ENCODE measurements at regions not wholly inside any gene's neighbourhood (a gene's known extent, or its start where the extent isn't known, plus 50 kb on each side); places are given as distances from the start of the nearest gene placed in this dataset.

GRCh38 chr15:39451121-39451688, 129.7 kb upstream of the THBS1 start:
- DNase-seq (ENCODE audit: insufficient read length, low spot score), result no peak
- no peak for FAIRE-seq

- FAIRE-seq (no peak), DNase-seq (ENCODE audit: insufficient read length, low spot score) (no peak)
Observed at GRCh38 chr15:39451871-39452270, 129.0 kb upstream of the THBS1 start.

DNA sequence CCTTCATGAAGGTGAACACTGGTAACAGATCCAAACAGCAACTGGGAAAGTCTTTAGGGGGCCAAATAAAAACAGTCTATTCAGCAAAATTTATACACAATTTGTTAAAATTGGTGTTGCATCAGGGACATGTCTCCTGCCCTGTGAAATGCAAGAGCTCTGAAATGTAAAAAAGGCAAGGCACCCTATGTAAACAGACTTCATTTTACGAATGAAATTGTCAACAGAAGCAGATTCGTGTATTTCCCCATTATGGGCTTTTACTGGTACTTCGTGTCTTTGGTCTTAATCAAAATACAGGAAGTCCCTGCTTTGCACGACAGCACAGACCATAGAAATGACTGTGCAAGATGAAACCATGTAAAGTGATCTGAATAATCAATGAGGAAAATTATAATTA, 127.3 kb upstream of the THBS1 start:
- DNase-seq (ENCODE audit: insufficient read length, low spot score) (no peak), FAIRE-seq (no peak)

GRCh38 chr15:39454189-39454986, 126.5 kb upstream of the THBS1 start:
- no peak for FAIRE-seq
- DNase-seq (ENCODE audit: insufficient read length, low spot score), result no peak

DNA sequence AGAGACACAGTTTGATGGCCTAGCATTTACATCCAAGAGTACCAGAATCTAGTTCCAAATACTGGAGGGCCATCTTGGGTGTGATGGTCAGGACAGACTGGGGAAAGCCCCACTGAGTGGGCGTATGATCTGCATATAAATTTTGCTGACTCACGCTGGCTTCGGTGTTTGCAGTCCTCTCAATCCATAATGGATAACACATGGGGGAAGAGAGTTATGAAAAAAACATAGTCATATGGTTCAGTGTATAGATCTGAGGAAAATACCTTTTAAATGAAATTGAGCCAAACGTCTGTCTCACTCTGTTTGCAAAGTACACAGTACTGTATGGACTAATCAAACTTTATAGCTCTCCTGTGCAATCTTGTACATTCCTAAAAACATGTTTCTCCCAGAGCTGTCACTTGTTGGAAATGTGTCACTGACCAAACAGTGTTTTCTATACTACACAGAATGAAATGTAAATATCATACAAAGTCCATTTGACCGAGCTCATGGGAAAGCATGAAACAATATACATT, 125.3 kb upstream of the THBS1 start:
- DNase-seq (ENCODE audit: insufficient read length, low spot score) (no peak), FAIRE-seq (no peak)

GRCh38 chr15:39456159-39456558, 124.7 kb upstream of the THBS1 start:
- no peak for FAIRE-seq
- no peak for DNase-seq (ENCODE audit: insufficient read length, low spot score)

DNA sequence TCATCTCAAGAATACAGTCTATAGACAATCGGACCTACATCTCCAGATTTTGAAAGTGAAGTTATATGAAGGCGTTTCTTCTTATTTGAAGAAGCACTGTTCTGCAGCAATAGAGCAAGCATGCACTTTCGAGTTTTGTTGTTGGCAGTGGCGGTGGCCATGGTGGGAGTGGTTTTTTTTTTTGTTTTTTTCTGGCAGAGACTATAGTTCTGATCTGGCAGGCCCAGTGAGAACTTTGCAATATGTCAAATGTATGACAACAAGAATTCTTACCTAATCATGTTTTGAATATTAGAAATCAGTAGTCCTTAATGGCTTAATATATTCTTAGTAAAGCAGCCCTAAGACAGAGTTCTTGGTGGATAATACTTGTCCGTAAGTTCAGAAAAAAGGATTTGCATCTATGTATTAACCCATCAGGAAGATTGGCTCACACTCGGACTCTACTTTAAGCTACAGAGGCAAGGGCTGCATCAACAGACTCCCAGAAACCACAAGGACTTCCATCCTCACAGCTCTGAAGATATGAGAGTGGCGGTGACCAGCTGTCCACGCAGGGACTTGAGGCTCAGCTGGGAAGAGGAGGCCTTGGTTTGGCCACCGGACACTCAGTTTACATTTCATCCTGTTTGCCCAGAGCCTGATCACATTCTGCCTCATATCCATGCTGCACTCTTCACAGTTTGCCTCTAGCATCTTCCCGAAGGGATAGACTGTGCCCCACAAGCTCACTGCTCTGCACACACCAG, 124.1 kb upstream of the THBS1 start:
- FAIRE-seq (no peak), DNase-seq (ENCODE audit: insufficient read length, low spot score) (no peak)

- FAIRE-seq, result no peak
- DNase-seq (ENCODE audit: insufficient read length, low spot score), result no peak
Observed at GRCh38 chr15:39458131-39458530, 122.7 kb upstream of the THBS1 start.

- no peak for FAIRE-seq
Observed at GRCh38 chr15:39459548-39459947, 121.3 kb upstream of the THBS1 start.

GRCh38 chr15:39460748-39461147, 120.1 kb upstream of the THBS1 start:
- FAIRE-seq, result no peak
- DNase-seq (ENCODE audit: insufficient read length, low spot score), result no peak

More at GRCh38 chr15:39459548-39459947, 121.3 kb upstream of the THBS1 start:
- DNase-seq (ENCODE audit: insufficient read length, low spot score), result no peak

DNA sequence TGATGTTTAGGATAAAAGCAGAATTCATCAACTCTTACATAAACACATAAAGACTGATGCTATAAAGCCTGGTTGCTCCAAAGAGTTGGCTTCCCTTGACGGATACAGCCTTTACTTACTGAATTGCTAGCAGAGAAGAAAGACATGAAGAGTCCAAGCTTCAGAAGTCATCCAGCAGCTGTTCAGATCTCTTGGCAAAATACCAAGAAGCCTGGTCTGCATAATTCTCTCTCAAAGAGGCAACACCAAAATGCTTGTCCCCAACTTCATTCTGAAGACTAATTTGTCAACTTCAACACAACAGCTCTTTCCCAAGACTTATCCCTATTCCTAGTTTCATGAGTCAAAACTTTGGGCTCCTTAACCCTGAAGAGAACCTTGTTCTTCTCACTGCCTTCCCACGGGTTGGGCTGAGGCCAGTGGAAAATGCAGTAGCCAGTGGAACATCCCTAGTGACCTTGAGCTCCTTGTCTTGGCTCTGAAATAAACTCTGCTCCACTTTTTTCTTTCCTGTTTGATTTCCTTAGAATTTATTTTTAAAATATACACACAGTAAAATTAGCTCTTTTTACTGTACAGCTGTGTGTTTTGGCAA, 119.2 kb upstream of the THBS1 start:
- DNase-seq (ENCODE audit: insufficient read length, low spot score) (no peak), FAIRE-seq (no peak)

DNA sequence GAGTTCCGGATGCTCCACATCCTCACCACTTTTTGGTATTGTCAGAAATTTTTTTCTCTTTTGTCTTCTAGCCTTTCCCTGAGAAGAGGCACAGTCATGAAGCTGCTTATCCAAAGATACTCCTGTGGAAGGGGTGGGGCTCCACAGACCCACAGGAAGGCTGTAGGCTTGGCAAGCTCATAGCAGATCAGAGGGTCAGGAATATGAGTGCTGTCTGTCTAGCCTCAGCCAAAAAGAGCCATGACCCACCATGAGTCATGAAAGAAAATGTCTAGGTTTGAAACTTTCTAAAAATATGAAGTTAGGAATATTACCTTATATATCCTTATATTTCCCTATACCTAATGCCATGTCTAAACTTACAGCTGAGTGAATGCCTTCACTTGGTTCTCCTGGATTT, 118.2 kb upstream of the THBS1 start:
- FAIRE-seq (no peak), DNase-seq (ENCODE audit: insufficient read length, low spot score) (no peak)

DNA sequence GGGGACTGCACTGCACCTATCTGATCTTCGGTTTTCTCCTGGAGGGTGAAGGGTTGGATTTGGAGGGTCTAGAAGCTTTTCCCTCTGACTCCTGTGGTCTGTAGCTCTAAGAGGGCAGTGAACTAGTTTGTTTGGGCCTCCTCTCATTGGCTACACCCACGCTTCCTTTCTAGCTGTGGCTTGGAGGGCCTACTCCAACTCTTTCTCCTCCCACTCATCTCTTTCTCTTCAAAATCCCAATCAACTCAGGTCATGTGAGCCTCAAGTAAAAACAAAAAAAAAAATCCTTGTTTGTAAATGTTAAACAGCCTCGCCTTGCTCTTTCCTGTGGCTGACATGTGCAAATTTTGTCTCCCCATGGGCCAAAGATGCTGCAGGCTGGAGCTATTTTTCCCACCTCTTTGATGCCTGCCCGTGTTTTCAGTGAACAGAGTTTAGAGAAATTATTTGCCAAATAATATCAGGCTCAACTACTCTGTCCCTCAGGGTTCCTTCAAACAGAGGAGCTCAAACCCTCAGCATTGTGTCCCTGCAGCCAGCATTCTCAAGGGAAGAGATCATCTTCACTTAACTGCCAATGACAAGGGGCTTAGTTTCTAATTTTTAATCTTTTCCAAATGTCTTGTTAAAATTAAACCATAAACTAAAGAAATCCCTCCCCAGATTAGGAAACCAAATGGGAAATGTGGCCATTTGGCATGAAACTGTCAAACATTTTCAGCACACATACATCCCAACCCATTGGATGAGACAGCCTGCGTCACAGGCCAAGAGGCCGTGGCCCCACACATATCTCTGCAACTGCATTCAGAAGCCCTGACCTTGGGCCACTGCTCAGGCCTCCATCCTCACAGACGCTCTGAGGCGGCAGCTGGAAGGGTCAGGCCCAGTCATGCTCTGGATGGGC, 114.8 kb upstream of the THBS1 start:
- FAIRE-seq, result no peak

DNA sequence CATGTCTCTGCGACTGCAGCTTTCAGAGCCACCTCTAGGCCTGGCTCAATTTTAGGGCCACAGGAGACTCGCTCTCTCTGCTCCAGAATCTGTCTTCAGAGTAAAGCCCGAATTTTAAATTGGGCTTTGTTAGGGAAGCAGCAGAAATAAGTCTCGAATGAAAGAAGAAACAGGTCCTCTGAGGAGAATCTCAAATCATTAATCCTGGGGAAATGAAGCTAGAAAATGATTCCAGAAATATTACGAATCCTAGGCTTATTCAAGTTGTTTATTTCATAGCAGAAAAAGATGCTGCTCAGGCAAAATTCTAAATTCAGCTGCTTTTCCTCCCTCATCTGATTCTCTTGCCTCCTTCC, 114.2 kb upstream of the THBS1 start:
- DNase-seq (ENCODE audit: insufficient read length, low spot score), result no peak
- no peak for FAIRE-seq

More for the DNA sequence above, 114.8 kb upstream of the THBS1 start:
- no peak for DNase-seq (ENCODE audit: insufficient read length, low spot score)

DNA sequence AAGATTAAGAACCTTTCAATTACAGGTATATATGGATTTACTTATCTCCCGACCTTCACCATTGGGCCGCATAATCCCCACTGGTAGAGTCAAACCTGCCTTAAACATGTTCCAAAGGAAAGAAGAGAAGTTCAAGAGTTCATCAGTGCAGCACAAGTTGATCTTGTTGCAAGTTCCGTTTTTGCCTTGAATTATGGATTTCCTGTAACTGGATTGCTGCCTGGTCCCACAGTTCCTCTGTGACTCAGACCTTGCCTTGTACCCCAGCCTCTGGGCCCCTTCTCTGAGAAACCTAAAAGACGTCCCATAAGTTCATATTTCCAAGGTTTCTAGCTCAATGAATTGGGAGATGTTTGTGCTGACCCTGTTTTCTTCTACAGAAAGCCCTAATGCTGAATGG, 112.5 kb upstream of the THBS1 start:
- FAIRE-seq, result no peak

GRCh38 chr15:39468828-39469227, 112.1 kb upstream of the THBS1 start:
- FAIRE-seq (no peak), DNase-seq (ENCODE audit: insufficient read length, low spot score) (no peak)

More for the DNA sequence above, 112.5 kb upstream of the THBS1 start:
- no peak for DNase-seq (ENCODE audit: insufficient read length, low spot score)

DNA sequence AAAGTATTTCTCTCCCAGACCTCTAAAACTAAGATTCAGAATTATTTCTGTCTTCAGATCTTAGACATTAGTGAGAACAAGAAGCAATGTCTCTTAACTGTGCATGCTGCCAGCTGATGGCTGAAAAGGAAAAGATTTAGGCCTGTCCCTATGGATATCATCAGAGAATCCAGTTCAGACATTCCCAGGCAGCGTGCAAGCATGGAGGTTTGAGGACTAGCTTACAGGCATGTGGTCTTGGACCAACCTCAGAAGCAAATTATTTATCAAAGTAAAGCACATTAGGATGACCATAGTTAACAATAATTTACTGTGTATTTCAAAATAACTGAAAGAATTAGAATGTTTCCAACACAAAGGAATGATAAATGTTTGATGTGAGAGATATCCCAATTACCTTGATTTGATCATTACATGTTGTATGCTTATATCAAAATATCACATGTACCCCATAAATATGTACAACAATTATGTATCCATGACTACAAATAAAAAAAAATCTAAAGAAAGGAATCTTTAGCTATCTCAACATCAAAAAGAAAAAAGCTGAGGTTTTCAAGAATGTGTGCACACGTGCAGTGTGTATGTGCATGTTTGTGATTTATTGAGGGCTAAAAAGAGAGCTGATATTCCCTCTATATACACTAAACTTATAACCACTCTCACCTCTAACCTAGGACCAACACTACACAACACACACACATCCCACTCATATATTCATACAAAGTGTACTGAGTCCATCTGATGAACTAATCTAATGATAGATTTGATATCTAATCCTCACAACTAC, 108.9 kb upstream of the THBS1 start:
- FAIRE-seq (no peak), DNase-seq (ENCODE audit: insufficient read length, low spot score) (no peak)

DNA sequence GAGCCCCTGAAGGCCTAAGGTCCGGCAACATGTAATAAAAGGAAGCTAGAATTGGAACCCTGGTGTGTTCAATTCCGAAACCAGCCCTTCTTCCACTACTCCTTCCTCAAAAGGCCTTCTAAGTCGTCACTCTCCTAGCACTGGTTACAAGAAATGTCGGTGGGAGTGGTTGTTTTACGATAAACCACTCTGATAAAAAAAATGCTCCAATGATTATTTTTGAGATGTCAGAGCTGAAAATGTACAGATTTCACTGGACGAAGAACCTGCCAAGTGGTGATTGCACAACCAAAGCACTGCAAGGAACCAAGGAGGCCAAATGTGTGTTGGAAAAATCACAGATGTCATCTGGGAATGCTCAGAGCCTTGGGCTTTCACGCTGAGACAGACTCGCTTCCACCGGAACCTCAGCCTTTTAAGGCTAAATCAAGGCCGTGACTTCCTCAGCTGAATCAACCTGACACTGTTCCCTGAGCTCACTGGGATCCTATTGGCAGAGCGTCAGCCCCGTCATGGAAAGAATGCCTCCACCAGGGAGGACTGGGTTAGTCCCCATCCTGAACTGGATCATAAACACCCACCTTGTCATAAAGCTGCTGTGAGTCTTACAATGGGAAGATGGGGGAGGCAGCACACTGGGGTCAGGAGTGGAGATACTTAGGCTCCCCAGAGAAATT, 108.1 kb upstream of the THBS1 start:
- no peak for DNase-seq (ENCODE audit: insufficient read length, low spot score)
- no peak for FAIRE-seq

All from HTR-8/SVneo (cell line).